Cardiac muscle cell (in vitro differentiated cells and primary cell): ENCODE measurements at regions not wholly inside any gene's neighbourhood (a gene's known extent, or its start where the extent isn't known, plus 50 kb on each side); places are given as distances from the start of the nearest gene placed in this dataset.
A peak's percentile ranks its signal among the peaks of the same experiment; 100 is the strongest.
"Not testable (repeated sequence)": the region's sequence is repeated elsewhere in the genome, so short reads cannot be mapped to it uniquely, and the experiment has no call there.

Source experiments
- DNase-seq, 2 donors: peaks; one replicate each; pipeline versions ENCODE4 v3.0.0 to v3.0.0-alpha.2; 2010 to 2017; ENCODE audit warnings: low read depth in 1 of 2, low spot score in 1 of 2
- H3K27ac ChIP-seq: fragments of 200-600 bp; sonication (generic); 2 replicates; pipeline ENCODE4 v1.5.1; 2016
- H3K27me3 ChIP-seq: fragments of 200-600 bp; sonication (generic); 2 replicates; pipeline ENCODE4 v1.6.0; 2016; ENCODE audit warnings: control low read depth
- H3K36me3 ChIP-seq: fragments of 200-600 bp; sonication (generic); 2 replicates; pipeline ENCODE4 v1.5.1; 2016; ENCODE audit warnings: control low read depth
- H3K4me1 ChIP-seq: fragments of 200-600 bp; sonication (generic); 2 replicates; pipeline ENCODE4 v1.8.1; 2017; ENCODE audit warnings: low read depth, mild to moderate bottlenecking, mixed run types
- H3K4me3 ChIP-seq: fragments of 200-600 bp; sonication (generic); 2 replicates; pipeline ENCODE4 v1.5.1; 2016; ENCODE audit warnings: mild to moderate bottlenecking
- H3K9me3 ChIP-seq: fragments of 200-600 bp; sonication (generic); 2 replicates; pipeline ENCODE4 v1.5.1; 2017; ENCODE audit warnings: low read depth, mild to moderate bottlenecking, control low read depth
- CTCF ChIP-seq: IDR thresholded peaks from 2 replicates; pipeline ENCODE4 v1.5.1; 2012; ENCODE audit warnings: low read depth, mild to moderate bottlenecking, low read length

- DNase-seq, H3K4me3 ChIP-seq, H3K4me1 ChIP-seq, H3K9me3 ChIP-seq, H3K27ac ChIP-seq, H3K27me3 ChIP-seq, H3K36me3 ChIP-seq: not testable (repeated sequence)
These were observed 60.8 kb upstream of the CD99 start for GRCh38 chrX:2630008-2630934.

GRCh38 chrX:2629316-2630007 lies 61.6 kb upstream of the CD99 start:
- Histone ChIP-seq H3K27me3 (no peaks in the 10 kb centered on the region), H3K4me1 (no peaks in the 10 kb centered on the region), H3K4me3 (no peak overlapping the region), H3K36me3 (no peaks in the 10 kb centered on the region), H3K9me3 (no peaks in the 10 kb centered on the region), H3K27ac (no peak overlapping the region)
- no peak for TF ChIP-seq CTCF
- DNase-seq = no peak

- Histone ChIP-seq H3K27me3 (no peaks in the 10 kb centered on the region), H3K4me1 (no peaks in the 10 kb centered on the region), H3K4me3 (no peak overlapping the region), H3K27ac (no peak overlapping the region), H3K36me3 (no peaks in the 10 kb centered on the region), H3K9me3 (no peaks in the 10 kb centered on the region)
- no peak for TF ChIP-seq CTCF
- no peak for DNase-seq
These were observed 62.3 kb upstream of the CD99 start for GRCh38 chrX:2628751-2629315.

GRCh38 chrX:2627272-2627867 lies 63.7 kb upstream of the CD99 start:
- peaks cover 3% of the 10 kb centered on the region for H3K36me3 ChIP-seq

GRCh38 chrX:2626750-2627149 lies 64.3 kb upstream of the CD99 start:
- DNase-seq = no peak
- no peaks in the 10 kb centered on the region for H3K4me1 ChIP-seq
- no peak for TF ChIP-seq CTCF

More at GRCh38 chrX:2627272-2627867, 63.7 kb upstream of the CD99 start:
- no peak overlapping the region for H3K4me3 ChIP-seq
- no peak overlapping the region for H3K27ac ChIP-seq
- H3K9me3 ChIP-seq = no peaks in the 10 kb centered on the region
- peak; percentile 55 for TF ChIP-seq CTCF
- peak; percentile 55 to 68 for DNase-seq
- H3K4me1 ChIP-seq = no peaks in the 10 kb centered on the region
- no peaks in the 10 kb centered on the region for H3K27me3 ChIP-seq

More at GRCh38 chrX:2626750-2627149, 64.3 kb upstream of the CD99 start:
- peaks cover 3% of the 10 kb centered on the region for H3K36me3 ChIP-seq
- no peak overlapping the region for H3K27ac ChIP-seq
- no peaks in the 10 kb centered on the region for H3K27me3 ChIP-seq
- H3K4me3 ChIP-seq = no peak overlapping the region
- H3K9me3 ChIP-seq = no peaks in the 10 kb centered on the region
